CD4-positive, alpha-beta T cell treated with Interleukin-6 for 4 hours (primary cell): ENCODE measurements at regions not wholly inside any gene's neighbourhood (a gene's known extent, or its start where the extent isn't known, plus 50 kb on each side); places are given as distances from the start of the nearest gene placed in this dataset.

Experiments
- DNase-seq: peaks from one replicate; pipeline ENCODE4 v3.0.0-alpha.2; 2020; ENCODE audit warnings: mixed read lengths

- DNase-seq = no peak
Observed at GRCh38 chr3:24765399-24765798, 270.7 kb upstream of the THRB start.

- no peak for DNase-seq
Observed at GRCh38 chr3:24769918-24770317, 275.3 kb upstream of the THRB start.

GRCh38 chr3:24773798-24774197, 279.1 kb upstream of the THRB start:
- DNase-seq = no peak

- DNase-seq = no peak
Observed at GRCh38 chr3:24780991-24781390, 286.3 kb upstream of the THRB start.

GRCh38 chr3:24781454-24781853, 286.8 kb upstream of the THRB start:
- DNase-seq = no peak

- DNase-seq = no peak
Observed at GRCh38 chr3:24793896-24794295, 299.2 kb upstream of the THRB start.

GRCh38 chr3:24802614-24803013, 308.0 kb upstream of the THRB start:
- no peak for DNase-seq

- no peak for DNase-seq
Observed at GRCh38 chr3:24804095-24804494, 309.4 kb upstream of the THRB start.

GRCh38 chr3:24810881-24811280, 316.2 kb upstream of the THRB start:
- DNase-seq = no peak

- no peak for DNase-seq
Observed at GRCh38 chr3:24812116-24812515, 317.5 kb upstream of the THRB start.

- DNase-seq = no peak
Observed at GRCh38 chr3:24818055-24818454, 323.4 kb upstream of the THRB start.

- DNase-seq = no peak
Observed at GRCh38 chr3:24828011-24828410, 333.4 kb upstream of the THRB start.

- DNase-seq = no peak
Observed at GRCh38 chr3:24828551-24828950, 333.9 kb upstream of the THRB start.

- no peak for DNase-seq
Observed at GRCh38 chr3:24829011-24829581, 334.4 kb upstream of the THRB start.

- no peak for DNase-seq
Observed at GRCh38 chr3:24829629-24830229, 335.1 kb upstream of the THRB start.

GRCh38 chr3:24830230-24831152, 335.8 kb upstream of the THRB start:
- no peak for DNase-seq

GRCh38 chr3:24831221-24831620, 336.6 kb upstream of the THRB start:
- DNase-seq = no peak

- DNase-seq = no peak
Observed at GRCh38 chr3:24832891-24833290, 338.2 kb upstream of the THRB start.

- DNase-seq = no peak
Observed at GRCh38 chr3:24834442-24834841, 339.8 kb upstream of the THRB start.

- no peak for DNase-seq
Observed at GRCh38 chr3:24835510-24835909, 340.9 kb upstream of the THRB start.

- no peak for DNase-seq
Observed at GRCh38 chr3:24837601-24838000, 343.0 kb upstream of the THRB start.

GRCh38 chr3:24838533-24838932, 343.9 kb upstream of the THRB start:
- DNase-seq = no peak

GRCh38 chr3:24843955-24844354, 349.3 kb upstream of the THRB start:
- no peak for DNase-seq

GRCh38 chr3:24845524-24846155, 351.0 kb upstream of the THRB start:
- no peak for DNase-seq
